H54 (cell line): ENCODE measurements at regions not wholly inside any gene's neighbourhood (a gene's known extent, or its start where the extent isn't known, plus 50 kb on each side); places are given as distances from the start of the nearest gene placed in this dataset.
A peak's percentile ranks its signal among the peaks of the same experiment; 100 is the strongest.

ENCODE experiments used
- DNase-seq: peaks from one replicate; pipeline ENCODE4 v3.0.0; 2011; ENCODE audit warnings: low spot score, mixed read lengths; ENCODE audit not compliant: insufficient read length
- FAIRE-seq: peaks from 3 replicates; lab custom pipeline; 2011; peaks lifted over from hg19 to GRCh38; lab: Jason Lieb, UNC
- POLR2A ChIP-seq: IDR thresholded peaks from 2 replicates; pipeline ENCODE4 v1.6.1; 2011; ENCODE audit warnings: low read depth, mild to moderate bottlenecking, low read length

DNA sequence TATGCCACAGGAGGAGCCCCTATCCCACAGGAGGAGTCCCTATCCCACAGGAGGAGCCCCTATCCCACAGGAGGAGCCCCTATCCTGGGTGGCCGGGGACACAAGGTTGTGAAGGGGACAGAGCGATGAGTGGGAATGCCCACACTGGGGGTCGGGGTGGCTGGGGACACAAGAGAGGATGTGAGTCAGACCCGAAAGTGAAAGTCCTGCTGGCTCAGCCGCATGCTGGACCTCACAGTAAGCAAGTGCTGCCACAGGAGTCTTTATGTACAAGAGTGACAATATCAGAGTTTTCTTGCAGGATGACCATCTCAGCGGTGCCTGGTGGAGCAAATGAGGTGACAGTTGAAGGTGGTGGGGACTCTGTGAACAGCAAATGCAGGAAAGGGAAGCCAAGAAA is 93.7 kb downstream of the PSMB1 start:
- DNase-seq (peak; percentile 44), FAIRE-seq (no peak)
- no peak for TF ChIP-seq POLR2A

DNA sequence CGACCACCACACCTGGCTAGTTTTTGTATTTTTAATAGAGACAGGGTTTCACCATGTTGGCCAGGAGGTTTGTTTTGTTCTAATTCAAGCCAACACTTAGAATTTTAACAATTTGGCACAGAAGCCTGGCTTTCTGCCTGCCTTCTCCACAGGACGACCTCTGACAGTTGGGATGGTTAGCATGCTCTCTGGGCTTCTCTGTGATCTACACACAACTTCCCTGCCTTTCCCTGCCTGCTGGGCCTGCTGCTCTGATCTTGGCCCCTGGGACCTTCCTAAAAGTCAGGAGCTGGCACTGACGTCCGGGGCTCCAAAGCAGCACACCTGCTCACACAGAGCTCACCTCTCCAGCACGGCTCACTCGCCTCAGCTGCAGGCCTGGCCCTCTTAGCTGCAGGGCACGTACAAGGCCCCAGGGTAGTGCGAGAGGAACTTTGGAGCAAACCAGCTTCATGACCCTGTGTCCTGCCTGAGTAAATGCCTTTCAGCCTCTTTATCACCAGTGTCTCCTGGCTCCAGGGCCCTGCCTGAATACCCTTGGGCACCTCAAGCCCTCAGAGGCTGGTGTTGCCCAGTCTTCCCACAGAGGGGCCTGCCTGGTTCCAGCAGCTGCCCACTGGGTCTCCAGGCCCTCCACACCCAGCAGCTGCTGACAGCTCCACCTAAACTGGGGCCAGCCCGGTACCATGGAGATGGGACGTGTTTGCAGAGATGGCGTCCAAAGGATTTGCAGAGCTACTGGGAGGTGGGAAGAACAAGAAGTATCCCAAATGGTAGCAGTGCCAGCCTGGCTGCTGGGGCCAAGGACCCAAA is 96.0 kb downstream of the PSMB1 start:
- no peak for TF ChIP-seq POLR2A
- FAIRE-seq, result no peak
- DNase-seq, result no peak
